DMS153 (cell line): ENCODE measurements at regions not wholly inside any gene's neighbourhood (a gene's known extent, or its start where the extent isn't known, plus 50 kb on each side); places are given as distances from the start of the nearest gene placed in this dataset.

Experiments
- DNase-seq: peaks from one replicate; lab custom pipeline; 2025; lab: John Stamatoyannopoulos, UW

- no peak for DNase-seq
Measured at GRCh38 chr21:15526798-15527197, 203.0 kb upstream of the USP25 start.

- no peak for DNase-seq
Measured at GRCh38 chr21:15528346-15528745, 201.4 kb upstream of the USP25 start.

GRCh38 chr21:15531986-15532385, 197.8 kb upstream of the USP25 start:
- no peak for DNase-seq

GRCh38 chr21:15533618-15534017, 196.2 kb upstream of the USP25 start:
- no peak for DNase-seq

GRCh38 chr21:15534450-15534886, 195.3 kb upstream of the USP25 start:
- DNase-seq, result no peak

- DNase-seq, result no peak
Measured at GRCh38 chr21:15539376-15539775, 190.4 kb upstream of the USP25 start.

- no peak for DNase-seq
Measured at GRCh38 chr21:15543473-15543872, 186.3 kb upstream of the USP25 start.

GRCh38 chr21:15549671-15550070, 180.1 kb upstream of the USP25 start:
- no peak for DNase-seq

- DNase-seq, result no peak
Measured at GRCh38 chr21:15552914-15553494, 176.8 kb upstream of the USP25 start.

GRCh38 chr21:15557925-15558324, 171.9 kb upstream of the USP25 start:
- DNase-seq, result no peak

GRCh38 chr21:15558884-15559283, 170.9 kb upstream of the USP25 start:
- DNase-seq, result no peak

GRCh38 chr21:15559660-15560059, 170.1 kb upstream of the USP25 start:
- DNase-seq, result no peak

GRCh38 chr21:15560383-15561056, 169.3 kb upstream of the USP25 start:
- DNase-seq, result no peak

GRCh38 chr21:15562748-15563147, 167.0 kb upstream of the USP25 start:
- DNase-seq, result no peak

GRCh38 chr21:15564907-15565306, 164.9 kb upstream of the USP25 start:
- no peak for DNase-seq

GRCh38 chr21:15566703-15567102, 163.1 kb upstream of the USP25 start:
- DNase-seq, result no peak

- no peak for DNase-seq
Measured at GRCh38 chr21:15567191-15567590, 162.6 kb upstream of the USP25 start.

GRCh38 chr21:15568516-15568915, 161.3 kb upstream of the USP25 start:
- DNase-seq, result no peak

- no peak for DNase-seq
Measured at GRCh38 chr21:15586752-15587427, 142.9 kb upstream of the USP25 start.

GRCh38 chr21:15592271-15592860, 137.4 kb upstream of the USP25 start:
- no peak for DNase-seq

GRCh38 chr21:15592957-15593356, 136.8 kb upstream of the USP25 start:
- DNase-seq, result no peak

GRCh38 chr21:15601390-15601789, 128.4 kb upstream of the USP25 start:
- no peak for DNase-seq

- no peak for DNase-seq
Measured at GRCh38 chr21:15604413-15604812, 125.4 kb upstream of the USP25 start.
